GM06990 (cell line): ENCODE measurements at regions not wholly inside any gene's neighbourhood (a gene's known extent, or its start where the extent isn't known, plus 50 kb on each side); places are given as distances from the start of the nearest gene placed in this dataset.

Source experiments
- DNase-seq: peaks from one replicate; pipeline ENCODE4 v3.0.0-alpha.2; 2011; ENCODE audit not compliant: insufficient read length; ENCODE audit errors: extremely low read depth
- H3K27me3 ChIP-seq: replicated peaks from 2 replicates; pipeline ENCODE4 v1.6.0; 2011; ENCODE audit warnings: low read length; ENCODE audit not compliant: control insufficient read depth, insufficient read depth
- H3K36me3 ChIP-seq: 2 replicates; pipeline ENCODE4 v1.5.1; 2011; ENCODE audit warnings: low read length; ENCODE audit not compliant: control insufficient read depth, insufficient read depth
- H3K4me3 ChIP-seq: replicated peaks from 2 replicates; pipeline ENCODE4 v1.5.1; 2011; ENCODE audit warnings: low read depth, mild to moderate bottlenecking, control low read depth, low read length
- TF ChIP-seq, protein P1 (sequence below): IDR thresholded peaks from 2 replicates; pipeline ENCODE4 v1.5.1; 2011; ENCODE audit warnings: low read length, control low read depth, mild to moderate bottlenecking, inconsistent platforms; ENCODE audit not compliant: insufficient read depth, poor library complexity, severe bottlenecking

DNA sequence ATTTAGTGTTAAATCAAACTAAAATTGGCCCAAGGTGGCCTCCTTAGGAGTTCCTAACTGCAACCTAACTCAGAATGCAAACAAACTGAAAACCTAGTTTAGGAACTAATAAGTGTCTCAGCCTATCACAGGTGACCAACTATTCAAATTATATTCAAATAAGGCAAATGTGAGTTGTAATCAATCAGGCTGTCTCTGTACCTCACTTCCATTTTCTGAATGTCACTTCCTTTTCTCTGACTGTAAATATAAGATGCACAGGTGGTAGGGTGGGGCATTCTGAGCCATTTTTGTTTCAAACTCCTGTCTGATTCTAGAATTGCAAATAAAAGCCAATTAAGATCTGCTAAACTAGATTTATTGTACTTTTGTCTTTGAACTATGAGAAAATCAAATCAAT lies 401.5 kb downstream of the PPP3CA start:
- no peak for DNase-seq
- TF ChIP-seq, protein P1, sequence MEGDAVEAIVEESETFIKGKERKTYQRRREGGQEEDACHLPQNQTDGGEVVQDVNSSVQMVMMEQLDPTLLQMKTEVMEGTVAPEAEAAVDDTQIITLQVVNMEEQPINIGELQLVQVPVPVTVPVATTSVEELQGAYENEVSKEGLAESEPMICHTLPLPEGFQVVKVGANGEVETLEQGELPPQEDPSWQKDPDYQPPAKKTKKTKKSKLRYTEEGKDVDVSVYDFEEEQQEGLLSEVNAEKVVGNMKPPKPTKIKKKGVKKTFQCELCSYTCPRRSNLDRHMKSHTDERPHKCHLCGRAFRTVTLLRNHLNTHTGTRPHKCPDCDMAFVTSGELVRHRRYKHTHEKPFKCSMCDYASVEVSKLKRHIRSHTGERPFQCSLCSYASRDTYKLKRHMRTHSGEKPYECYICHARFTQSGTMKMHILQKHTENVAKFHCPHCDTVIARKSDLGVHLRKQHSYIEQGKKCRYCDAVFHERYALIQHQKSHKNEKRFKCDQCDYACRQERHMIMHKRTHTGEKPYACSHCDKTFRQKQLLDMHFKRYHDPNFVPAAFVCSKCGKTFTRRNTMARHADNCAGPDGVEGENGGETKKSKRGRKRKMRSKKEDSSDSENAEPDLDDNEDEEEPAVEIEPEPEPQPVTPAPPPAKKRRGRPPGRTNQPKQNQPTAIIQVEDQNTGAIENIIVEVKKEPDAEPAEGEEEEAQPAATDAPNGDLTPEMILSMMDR, result no peak
- Histone ChIP-seq H3K36me3 (no peaks in the 10 kb centered on the region), H3K4me3 (no peak overlapping the region), H3K27me3 (no peaks in the 10 kb centered on the region)

DNA sequence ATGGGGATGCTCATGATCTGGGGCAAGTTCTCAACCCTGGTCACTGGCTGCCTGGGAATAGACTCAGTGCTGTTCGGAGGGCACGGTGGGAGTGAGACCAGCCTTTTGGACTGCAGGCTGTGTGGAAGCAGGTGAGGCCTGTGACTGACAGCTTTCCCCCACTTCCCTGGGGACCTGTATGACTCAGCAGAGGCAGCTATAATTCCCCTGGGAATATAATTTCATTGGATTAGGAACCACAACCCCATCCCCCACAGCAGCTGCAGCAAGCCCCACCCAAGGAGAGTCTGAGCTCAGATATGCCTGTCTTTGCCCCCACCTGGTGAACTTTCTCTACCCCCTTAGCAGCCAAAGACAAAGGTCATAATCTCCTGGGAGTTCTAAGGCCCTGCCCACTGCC lies 408.6 kb downstream of the PPP3CA start:
- DNase-seq, result no peak
- no peak overlapping the region for H3K4me3 ChIP-seq
- H3K27me3 ChIP-seq, result no peaks in the 10 kb centered on the region
- H3K36me3 ChIP-seq, result no peaks in the 10 kb centered on the region
- TF ChIP-seq, protein P1, result no peak

DNA sequence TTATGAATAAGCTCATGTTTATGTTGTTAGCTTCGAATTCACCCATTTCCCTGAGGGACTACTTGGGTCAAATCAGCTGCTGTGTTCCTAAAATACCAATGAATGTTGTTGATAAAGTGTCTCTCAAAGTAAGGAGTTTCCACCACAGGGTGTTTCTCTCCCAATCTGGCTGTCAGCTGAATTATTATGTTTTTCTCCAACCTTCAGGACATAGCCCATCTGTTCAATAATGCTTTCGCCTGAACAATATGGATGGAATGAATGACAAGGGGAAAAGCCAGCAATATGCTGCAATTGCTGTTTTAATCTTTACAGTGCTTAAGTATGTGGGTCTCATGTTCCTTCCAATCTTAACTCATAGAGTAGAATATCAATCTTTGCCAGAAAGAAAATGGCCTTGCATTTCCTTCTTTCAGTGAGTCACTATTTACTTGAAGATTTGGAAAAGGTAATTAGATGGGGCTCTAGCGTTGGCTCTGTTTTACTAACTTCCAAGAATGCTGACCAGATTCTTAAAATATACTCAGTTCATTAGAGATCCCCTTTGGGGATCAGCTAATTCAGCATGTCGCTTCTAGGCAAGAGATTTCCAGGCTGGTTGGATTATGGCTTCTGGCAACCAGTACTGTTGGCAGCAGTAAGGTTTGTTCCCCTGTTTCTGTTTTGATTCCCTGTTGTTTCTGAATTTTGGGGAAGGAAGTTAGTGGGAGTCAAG lies 410.5 kb downstream of the PPP3CA start:
- no peak for DNase-seq
- TF ChIP-seq, protein P1, result no peak
- H3K4me3 ChIP-seq, result no peak overlapping the region
- H3K27me3 ChIP-seq, result no peaks in the 10 kb centered on the region
- no peaks in the 10 kb centered on the region for H3K36me3 ChIP-seq

DNA sequence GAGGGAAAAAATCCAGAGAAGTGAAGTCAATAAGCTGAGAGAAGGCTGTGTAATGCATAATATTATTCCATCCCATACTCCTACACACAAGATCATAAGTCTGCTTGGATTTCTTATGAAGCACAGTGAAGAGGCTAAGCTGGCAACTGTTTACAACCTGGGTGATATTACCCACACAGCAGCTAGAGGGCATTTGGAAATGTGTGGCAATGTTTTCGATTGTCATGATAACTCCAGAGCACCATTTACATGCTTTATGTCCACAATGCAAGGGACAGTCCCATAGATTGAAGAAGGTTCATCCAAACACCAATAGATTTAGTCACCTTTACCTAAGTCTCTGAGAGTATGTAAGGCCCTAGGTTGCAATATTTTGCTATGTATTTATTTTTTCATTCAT lies 412.2 kb downstream of the PPP3CA start:
- DNase-seq, result no peak
- no peaks in the 10 kb centered on the region for H3K27me3 ChIP-seq
- TF ChIP-seq, protein P1, result peak; percentile 44

DNA sequence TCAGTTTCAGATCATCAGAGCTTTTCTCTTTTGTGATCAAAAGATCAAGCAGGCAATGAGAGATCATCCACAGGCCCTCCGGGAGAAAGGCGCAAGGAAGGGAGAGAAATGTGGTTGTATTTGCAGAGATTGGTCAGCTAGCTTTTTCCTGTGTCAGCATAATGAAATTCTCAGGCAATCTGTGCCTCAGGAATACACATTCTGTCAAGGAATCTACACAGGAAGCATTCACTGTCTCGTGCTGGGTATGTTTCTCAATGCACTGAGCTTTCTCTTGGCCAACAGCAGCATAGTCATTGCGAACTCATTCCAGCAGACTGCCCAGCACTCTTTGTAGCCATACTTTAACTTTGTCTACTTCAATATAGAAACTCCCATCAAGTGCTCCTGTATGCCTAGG lies 413.7 kb downstream of the PPP3CA start:
- no peak for DNase-seq

More for the DNA sequence above, 412.2 kb downstream of the PPP3CA start:
- Histone ChIP-seq H3K36me3 (no peaks in the 10 kb centered on the region), H3K4me3 (no peak overlapping the region)

More for the DNA sequence above, 413.7 kb downstream of the PPP3CA start:
- no peaks in the 10 kb centered on the region for H3K36me3 ChIP-seq
- no peaks in the 10 kb centered on the region for H3K27me3 ChIP-seq
- no peak overlapping the region for H3K4me3 ChIP-seq
- TF ChIP-seq, protein P1, result no peak
